Calu3 (cell line): ENCODE measurements at regions not wholly inside any gene's neighbourhood (a gene's known extent, or its start where the extent isn't known, plus 50 kb on each side); places are given as distances from the start of the nearest gene placed in this dataset.

Experiments used
- BruUV-seq: library from RNA; stranded (reverse); fragments of 400-500 nt; replicated peaks from 2 replicates; lab custom pipeline; 2021; lab: Mats Ljungman, UMichigan
- CTCF ChIA-PET: fragments of 300-600 bp; sonication (Branson Sonifier 250); formaldehyde crosslinking; loops from one replicate; lab custom pipeline; 2022; ENCODE audit warnings: antibody characterized with exemption; lab: Charles Lee
- DNase-seq: peaks from one replicate; pipeline ENCODE4 v3.0.0; 2022
- H3K27ac Mint-ChIP-seq: one replicate; pipeline ENCODE4 v1.8.0; 2022; ENCODE audit warnings: mixed read lengths; ENCODE audit not compliant: unreplicated experiment
- H3K27me3 Mint-ChIP-seq: one replicate; pipeline ENCODE4 v1.8.0; 2022; ENCODE audit warnings: mixed read lengths; ENCODE audit not compliant: unreplicated experiment
- H3K36me3 Mint-ChIP-seq: one replicate; pipeline ENCODE4 v1.8.0; 2022; ENCODE audit warnings: mild to moderate bottlenecking, moderate library complexity, mixed read lengths; ENCODE audit not compliant: insufficient read depth, unreplicated experiment
- H3K4me1 Mint-ChIP-seq: one replicate; pipeline ENCODE4 v1.8.0; 2022; ENCODE audit warnings: mild to moderate bottlenecking, low read depth, mixed read lengths; ENCODE audit not compliant: unreplicated experiment
- H3K4me3 Mint-ChIP-seq: one replicate; pipeline ENCODE4 v1.8.0; 2022; ENCODE audit warnings: mild to moderate bottlenecking, low read depth, moderate library complexity, mixed read lengths; ENCODE audit not compliant: unreplicated experiment
- H3K9me3 Mint-ChIP-seq: one replicate; pipeline ENCODE4 v1.8.0; 2022; ENCODE audit warnings: low read depth, mixed read lengths; ENCODE audit not compliant: unreplicated experiment
- CTCF ChIP-seq: fragments of 200-600 bp; IDR thresholded peaks from one replicate; pipeline ENCODE4 v1.8.0; 2022; ENCODE audit warnings: antibody characterized with exemption; ENCODE audit not compliant: unreplicated experiment
- intact Hi-C: fragments of 100-400 bp; cut with micrococcal nuclease; formaldehyde crosslinking; loops from one replicate; pipeline ENCODE4 v1.10.0; 2022; ENCODE audit not compliant: unreplicated experiment

DNA sequence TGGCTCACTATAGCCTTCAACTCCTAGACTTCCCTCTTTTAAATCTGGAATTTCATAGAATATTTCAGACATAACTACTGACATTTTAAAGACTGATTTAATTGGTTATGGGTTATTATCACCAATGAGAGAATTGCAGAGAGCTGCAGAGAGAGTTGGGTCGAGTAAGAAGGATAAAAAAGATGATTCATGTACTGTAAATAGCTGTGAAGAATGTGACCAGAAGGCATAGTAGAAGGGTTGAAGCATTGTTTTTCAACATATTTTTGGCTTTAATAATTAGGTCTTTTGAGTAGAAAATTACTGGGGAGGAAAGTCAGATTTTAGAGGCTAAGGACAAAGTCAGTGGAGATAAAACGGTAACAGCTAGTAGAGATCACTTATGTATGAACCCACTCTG is 503.2 kb upstream of the SLC8A1 start:
- no TSS peak for BruUV-seq
- intact Hi-C loops = loop anchor here (1.0 to 10.0 kb wide), 4 partner anchors 328 to 828 kb away; no protein-coding TSS in a partner anchor
- CTCF ChIA-PET = interaction anchor here (0.6 to 2.3 kb wide), 3 partner anchors 244 to 988 kb away, joined by 3 to 13 read pairs (median 4); no protein-coding TSS in a partner anchor
- Mint-ChIP-seq H3K4me1 (no peaks in the 10 kb centered on the region), H3K9me3 (no peaks in the 10 kb centered on the region), H3K27ac (no peak overlapping the region), H3K27me3 (no peaks in the 10 kb centered on the region), H3K36me3 (no peaks in the 10 kb centered on the region), H3K4me3 (no peak overlapping the region)
- DNase-seq = no peak
- TF ChIP-seq CTCF = no peak

GRCh38 chr2:40955635-40956034 is 503.7 kb upstream of the SLC8A1 start:
- H3K27me3 Mint-ChIP-seq = no peaks in the 10 kb centered on the region
- TF ChIP-seq CTCF = no peak
- intact Hi-C loops = loop anchor here (1.0 to 10.0 kb wide), 4 partner anchors 328 to 827 kb away; no protein-coding TSS in a partner anchor
- no peak for DNase-seq
- no peaks in the 10 kb centered on the region for H3K4me1 Mint-ChIP-seq
- no TSS peak for BruUV-seq
- H3K9me3 Mint-ChIP-seq = no peaks in the 10 kb centered on the region
- no peak overlapping the region for H3K27ac Mint-ChIP-seq
- CTCF ChIA-PET = interaction anchor here (0.7 to 2.3 kb wide), 2 partner anchors 243 to 444 kb away, joined by 3 to 13 read pairs; no protein-coding TSS in a partner anchor
- no peaks in the 10 kb centered on the region for H3K36me3 Mint-ChIP-seq
- no peak overlapping the region for H3K4me3 Mint-ChIP-seq

- no peak overlapping the region for H3K27ac Mint-ChIP-seq
- no peak for DNase-seq
- H3K4me3 Mint-ChIP-seq = no peak overlapping the region
- no peaks in the 10 kb centered on the region for H3K36me3 Mint-ChIP-seq
- no TSS peak for BruUV-seq
- intact Hi-C loops = loop anchor here (10.0 kb wide), 1 partner anchor 737 kb away; no protein-coding TSS in a partner anchor
- H3K4me1 Mint-ChIP-seq = no peaks in the 10 kb centered on the region
- no peaks in the 10 kb centered on the region for H3K9me3 Mint-ChIP-seq
- TF ChIP-seq CTCF = no peak
- no peaks in the 10 kb centered on the region for H3K27me3 Mint-ChIP-seq
- CTCF ChIA-PET = no interaction called here
Observed at GRCh38 chr2:40957508-40957907, 505.6 kb upstream of the SLC8A1 start.

- Mint-ChIP-seq H3K27ac (no peak overlapping the region), H3K27me3 (no peaks in the 10 kb centered on the region), H3K9me3 (peaks cover 3% of the 10 kb centered on the region), H3K4me1 (no peaks in the 10 kb centered on the region), H3K36me3 (no peaks in the 10 kb centered on the region), H3K4me3 (no peak overlapping the region)
- no peak for DNase-seq
- CTCF ChIA-PET = no interaction called here
- intact Hi-C loops = no loop called here
- no peak for TF ChIP-seq CTCF
- BruUV-seq = no TSS peak
Observed at GRCh38 chr2:40962026-40962425, 510.1 kb upstream of the SLC8A1 start.
